Neural progenitor cell (in vitro differentiated cells): ENCODE measurements at regions not wholly inside any gene's neighbourhood (a gene's known extent, or its start where the extent isn't known, plus 50 kb on each side); places are given as distances from the start of the nearest gene placed in this dataset.

ENCODE experiments used
- CTCF ChIP-seq: fragments of 200-600 bp; sonication (generic); IDR thresholded peaks from 2 replicates; pipeline ENCODE4 v1.5.1; 2017; ENCODE audit warnings: antibody characterized with exemption, mild to moderate bottlenecking
- EZH2 ChIP-seq: fragments of 200-600 bp; sonication (generic); IDR thresholded peaks from 2 replicates; pipeline ENCODE4 v1.6.1; 2017; ENCODE audit warnings: antibody characterized with exemption, mild to moderate bottlenecking, moderate library complexity
- EZH2phosphoT487 ChIP-seq: fragments of 200-600 bp; sonication (generic); IDR thresholded peaks from 2 replicates; pipeline ENCODE4 v1.6.1; 2017; ENCODE audit warnings: antibody characterized with exemption

GRCh38 chr1:217372049-217372970 is 258.6 kb downstream of the GPATCH2 start:
- TF ChIP-seq EZH2phosphoT487, result no peak
- no peak for TF ChIP-seq CTCF
- TF ChIP-seq EZH2, result no peak
